ENCODE measurements at regions not wholly inside any gene's neighbourhood (a gene's known extent, or its start where the extent isn't known, plus 50 kb on each side); places are given as distances from the start of the nearest gene placed in this dataset.

DNA sequence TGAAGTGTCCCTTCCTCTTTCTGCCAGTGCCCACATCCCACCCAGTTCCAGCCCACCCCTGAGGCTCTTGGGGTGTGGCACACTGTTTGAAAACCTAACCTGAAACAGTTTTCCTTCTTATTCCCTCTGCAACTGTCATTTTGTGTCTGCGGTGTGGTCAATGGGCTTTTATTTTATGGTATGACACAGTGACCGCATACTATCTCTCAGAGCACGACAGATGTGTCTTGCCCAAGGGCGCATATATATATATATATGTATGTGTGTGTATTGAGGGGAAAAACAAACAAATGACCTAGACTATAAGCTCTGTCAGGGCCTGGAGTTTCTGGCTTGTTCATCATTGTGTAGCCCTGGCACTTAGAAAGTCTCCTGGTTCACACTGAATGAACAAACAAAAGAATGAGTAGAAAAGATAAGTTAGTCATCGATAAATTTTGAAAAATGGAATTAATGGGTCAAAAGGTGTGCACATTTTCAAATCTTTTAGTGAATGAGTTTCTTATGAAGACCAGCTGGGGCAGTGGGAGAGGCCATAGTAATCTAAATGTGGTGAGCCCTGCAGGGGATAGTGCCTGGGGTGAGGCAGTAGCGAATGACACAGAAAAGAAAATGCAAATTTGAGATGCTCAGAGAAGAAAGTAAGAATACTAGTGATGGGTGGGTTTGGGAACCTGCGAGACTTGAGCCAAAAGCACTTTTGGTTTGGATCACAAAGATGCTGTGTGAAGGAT lies 198.4 kb downstream of the SNX10 start:
- peak in 1 of 2 experiments; percentile 3 for DNase-seq

DNA sequence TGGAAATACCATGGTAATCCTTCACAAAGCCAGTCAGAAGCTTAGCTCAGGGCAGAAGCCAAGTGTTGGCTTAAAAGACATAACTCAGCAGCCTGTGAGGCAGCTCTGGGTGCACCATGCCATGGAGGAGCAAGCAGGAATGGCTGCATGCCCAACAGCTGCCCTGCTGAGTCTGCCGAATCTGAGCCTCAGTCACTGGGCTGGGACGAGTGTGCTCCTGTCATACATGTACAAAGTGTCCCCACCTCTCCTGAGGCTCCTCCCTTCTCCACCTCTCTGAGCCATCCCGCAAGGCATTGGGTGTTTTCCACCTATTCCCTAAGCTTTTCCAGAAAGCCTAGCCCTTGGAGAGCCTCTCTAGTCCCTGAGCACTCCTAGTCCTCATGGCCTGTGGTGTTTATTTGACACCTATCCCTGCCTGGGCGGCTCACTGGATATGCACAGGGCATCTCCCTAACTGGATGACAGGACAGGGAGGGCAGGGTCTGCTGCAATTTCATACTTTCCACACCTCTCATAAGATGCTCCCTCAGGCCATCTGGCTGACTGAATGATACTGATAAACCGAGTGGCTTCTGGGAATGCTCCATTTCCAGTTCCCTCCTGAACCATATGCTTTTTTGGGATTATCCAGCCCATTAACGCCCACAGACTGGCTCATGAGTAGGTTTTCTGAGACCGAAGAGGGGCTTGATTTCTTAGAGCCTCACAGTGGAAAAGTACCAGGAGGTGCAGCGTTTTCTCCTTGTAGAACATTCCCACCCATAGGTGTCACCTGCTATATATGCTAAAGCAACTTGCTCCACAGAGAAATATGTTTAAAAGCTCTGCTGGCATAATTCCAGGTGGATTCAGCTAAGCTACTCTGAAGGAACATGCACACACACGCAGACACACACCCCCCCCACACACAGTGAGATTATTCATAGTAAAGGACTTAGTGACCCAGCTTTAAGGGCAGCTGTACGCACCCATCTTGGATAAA lies 199.3 kb downstream of the SNX10 start:
- peak; percentile 97 to 99 for DNase-seq

DNA sequence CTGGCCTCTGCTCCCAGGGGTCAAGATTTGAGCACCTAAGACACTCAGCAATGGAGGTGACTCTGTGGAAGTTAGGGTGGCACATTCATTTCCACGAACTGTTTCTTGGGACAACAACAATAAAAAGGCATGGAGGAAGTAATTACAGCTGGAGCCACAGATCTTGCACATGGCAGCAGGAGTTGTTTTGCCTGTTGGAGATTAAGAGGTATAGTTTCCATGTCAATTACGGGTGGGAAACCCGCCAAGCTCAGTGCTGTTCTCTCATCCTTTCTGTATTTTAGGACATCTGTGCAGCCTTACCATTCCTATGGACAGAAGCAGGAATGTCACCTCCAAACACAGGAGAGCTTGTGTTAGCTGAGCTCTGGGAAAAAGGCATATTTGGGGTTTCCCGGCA lies 201.2 kb downstream of the SNX10 start:
- DNase-seq = peak; percentile 64 to 84

DNA sequence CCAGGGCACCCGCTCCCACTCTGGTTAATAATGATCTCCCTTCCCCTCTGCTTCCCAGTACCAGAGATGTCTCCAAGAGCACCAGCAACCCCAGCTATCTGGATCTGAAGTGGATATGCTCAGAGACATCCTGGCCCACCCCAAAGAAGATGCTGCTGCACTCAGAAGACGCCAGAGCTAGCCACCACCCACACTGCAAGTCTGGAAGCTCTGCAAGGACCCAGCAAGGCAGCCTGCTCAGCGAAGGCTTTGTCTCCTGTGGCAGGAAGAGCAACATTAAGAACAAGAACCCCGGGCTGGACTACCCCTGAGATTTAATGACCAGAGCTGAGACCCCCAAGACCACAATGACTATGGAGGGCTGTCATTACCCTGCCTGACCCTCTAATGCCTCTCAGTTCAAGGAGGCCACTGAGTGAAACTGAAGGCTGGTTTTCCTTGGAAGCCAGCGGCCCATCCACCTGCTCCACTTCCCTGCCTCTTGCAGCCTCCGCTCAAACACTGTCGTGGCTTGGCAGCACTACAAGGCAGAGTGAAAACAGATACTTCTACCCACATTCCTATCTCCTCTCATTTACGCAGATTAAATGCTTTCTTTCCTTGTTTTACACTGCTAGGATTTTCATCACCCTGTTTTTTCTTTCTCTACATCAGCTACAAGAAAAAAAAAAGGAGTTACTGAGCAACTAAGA lies 202.2 kb downstream of the SNX10 start:
- no peak for DNase-seq

DNA sequence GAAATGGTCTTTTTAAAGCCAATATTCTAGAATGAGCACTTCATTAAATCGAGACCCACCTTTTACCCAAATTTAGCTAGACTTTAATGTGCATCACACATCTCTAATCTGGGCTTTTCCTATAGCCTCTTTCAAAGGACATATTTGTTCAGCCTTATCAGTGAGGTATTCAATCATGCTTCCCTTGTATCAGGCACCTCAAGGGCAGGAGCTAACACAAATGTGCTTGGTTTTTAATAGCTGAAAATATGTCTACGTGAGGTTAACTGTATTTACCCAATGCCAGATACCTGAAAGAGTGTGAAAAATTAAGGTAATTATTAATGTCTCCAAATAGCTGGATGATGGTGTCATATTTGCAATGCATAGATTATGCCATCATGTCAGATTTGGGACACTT lies 203.9 kb downstream of the SNX10 start:
- DNase-seq = no peak

DNA sequence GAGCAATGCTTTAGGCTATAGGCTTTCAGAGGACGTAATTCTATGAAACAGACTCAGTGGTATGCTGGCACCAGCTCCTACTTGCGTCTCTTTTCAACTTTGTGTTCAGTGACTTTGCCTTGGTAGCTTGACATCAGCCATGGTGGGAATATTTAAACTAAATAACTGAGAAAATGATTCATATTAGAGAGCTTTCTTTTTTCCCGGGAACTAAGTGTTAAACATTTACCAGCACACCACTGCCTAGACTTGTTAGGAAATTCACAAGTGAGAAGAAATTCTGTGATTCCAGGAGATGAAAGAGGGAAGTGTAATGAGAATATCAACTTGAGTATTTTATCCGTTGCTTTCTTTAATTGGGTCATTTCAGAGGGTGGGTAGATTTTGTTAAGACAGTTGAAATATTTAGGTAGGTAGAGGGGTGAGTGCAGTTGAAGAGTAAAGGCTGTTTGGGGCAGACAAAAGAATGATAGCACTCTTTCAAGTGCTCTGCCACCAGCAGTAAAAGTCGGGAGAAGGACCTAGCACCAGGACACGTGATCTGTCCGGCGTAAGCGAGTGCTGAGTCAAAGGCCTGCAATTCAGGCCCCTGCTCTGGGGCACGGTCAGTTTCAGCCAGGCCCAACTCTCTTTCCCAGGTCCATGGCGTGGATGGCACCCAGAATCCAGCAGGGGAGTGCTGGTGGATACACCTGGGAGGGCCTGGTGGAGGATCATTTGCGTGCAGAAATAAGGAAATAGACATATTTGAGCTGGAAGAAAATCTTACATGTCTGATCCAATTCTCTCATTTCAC lies 206.3 kb downstream of the SNX10 start:
- no peak for DNase-seq

DNA sequence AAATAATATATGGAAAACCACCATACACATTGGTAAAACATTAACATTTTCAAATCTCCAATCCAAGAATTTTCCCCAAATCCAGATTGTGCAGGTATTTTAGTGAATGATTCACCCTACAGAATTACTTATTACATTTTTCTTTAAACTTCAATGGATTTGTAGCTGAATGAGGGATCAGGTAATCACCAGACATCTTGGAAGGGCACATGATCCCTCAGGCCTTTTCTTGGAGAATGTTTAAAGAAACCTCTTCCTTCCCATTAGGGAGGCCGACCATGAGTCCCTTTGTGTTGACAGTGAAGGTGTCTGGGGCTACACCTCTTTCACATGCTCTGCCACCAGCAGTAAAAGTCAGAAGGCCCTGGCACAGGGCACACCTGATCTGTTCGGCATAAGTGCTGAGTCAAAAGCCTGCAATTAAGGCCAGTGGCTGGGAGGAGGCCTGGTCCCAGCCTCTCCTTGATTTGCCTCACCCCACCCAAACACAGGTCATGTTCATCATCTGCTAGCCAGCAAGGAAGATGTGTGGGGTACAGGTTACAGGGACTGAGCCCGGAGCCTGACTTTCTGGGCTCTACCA lies 207.7 kb downstream of the SNX10 start:
- no peak for DNase-seq

DNA sequence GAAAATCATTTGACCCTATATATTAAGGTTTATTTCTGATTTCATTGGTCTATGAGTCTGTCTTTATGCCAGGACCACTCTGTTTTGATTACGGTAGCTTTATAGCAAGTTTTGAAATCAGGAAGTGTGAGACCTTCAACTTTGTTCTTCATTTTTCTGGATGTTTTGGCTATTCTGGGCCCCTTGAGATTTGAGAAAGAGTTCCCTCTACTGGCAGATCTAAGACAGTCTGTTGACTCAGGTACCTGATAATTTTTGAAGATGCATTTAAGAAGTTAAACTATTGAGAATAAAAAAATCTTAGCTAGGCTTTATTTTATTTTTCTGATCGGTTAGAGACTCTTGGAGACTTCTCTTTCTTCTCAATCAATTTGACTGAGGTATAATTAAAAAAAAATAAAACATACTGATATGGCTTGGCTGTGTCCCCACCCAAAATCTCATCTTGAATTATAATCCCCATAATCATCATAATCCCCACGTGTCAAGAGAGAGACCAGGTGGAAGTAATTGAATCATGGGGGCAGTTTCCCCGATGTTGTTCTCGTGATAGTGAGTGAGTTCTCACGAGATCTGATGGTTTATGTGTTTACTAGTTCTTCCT lies 209.2 kb downstream of the SNX10 start:
- DNase-seq = peak; percentile 50 to 53

DNA sequence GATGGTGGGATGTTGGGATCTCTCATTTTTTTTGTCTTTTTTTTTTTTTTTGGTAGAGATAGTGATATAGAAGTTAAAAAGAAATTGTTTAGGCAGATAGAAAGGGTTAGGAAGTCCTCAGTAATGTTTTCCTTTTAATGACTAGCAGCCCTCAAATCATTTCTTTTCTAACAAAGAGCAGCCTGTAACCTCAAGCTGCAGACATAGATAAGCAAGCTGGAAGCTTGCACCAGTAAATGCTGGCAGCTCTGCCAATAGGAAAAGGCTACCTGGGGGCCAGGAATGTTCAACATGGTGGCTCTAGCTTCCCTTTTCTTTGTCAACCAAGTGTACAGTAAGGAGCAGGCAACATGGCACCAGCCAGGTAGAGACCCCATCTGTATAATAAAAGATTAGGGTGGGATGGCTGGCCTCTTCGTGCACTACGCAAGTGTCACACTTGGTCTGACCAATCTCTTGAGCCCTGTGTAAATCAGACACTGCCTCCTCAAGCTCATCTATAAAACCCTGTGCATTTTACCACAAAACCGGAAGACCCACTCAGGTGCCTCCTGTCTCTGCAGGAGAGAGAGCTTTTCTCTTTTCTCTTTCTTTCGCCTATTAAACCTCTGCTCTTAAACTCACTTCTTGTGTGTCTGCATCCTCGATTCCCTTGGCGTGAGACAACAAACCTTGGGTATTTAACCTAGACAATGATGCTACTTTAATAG lies 212.9 kb downstream of the SNX10 start:
- DNase-seq = no peak

DNA sequence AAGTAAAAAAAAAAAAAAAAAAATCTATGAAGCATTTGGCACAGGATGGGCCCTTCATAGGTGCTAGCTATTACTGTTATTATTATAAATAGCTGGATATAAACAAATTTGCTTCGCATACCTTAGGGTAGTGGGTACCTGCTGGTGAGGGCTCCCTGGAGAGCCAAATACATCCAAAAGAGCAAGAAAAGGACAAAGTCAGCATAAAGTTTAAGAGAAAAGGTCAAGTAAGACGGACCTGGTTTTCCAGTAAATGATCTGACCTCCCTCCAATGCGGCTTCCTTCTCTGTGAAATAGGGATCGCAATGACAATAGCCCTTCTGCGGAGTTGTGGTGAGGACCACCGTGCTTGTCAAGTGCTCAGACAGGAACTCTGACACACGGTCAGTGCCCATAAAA lies 214.5 kb downstream of the SNX10 start:
- no peak for DNase-seq

DNA sequence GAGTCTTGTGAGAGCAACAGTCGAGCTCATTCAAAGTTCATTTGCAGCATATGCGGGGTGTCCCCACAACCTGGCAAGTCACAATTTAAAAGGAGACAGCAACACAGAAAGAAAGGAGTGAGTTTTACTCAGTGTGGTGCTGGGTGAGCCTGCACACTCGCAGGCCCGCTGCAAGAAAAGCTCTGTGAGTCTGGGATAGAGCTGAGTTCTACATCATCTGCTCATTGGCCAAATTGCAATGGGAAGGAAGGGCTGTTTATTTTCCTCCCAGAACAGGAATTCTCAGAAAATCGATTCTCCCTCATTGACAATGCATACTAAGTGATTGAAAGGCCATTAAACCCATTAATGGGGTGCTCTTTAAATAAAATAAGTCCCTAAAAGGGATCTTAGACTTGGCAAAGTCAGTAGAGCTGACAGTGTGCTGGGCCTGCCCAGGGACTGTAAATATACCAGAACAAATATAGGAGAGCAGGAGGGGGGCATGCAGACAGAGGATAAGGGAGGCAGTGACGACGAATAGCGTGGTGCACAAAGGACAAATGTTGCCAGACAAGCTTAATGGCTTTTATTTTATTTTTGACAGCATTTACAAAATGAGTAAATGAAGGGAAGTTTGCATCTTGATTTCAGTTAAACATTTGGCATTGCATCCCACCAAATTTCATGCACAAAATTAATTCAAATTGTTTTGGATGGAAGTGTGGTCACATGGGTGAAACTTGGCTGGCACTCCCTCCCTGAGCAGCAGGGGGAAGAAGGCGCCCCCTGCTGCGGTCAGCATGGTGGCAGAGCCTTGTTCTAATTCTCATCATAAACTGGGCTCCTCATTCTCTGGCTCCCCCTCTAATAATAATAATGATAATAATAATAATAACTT lies 215.7 kb downstream of the SNX10 start:
- peak in 1 of 2 experiments; percentile 6 for DNase-seq

DNA sequence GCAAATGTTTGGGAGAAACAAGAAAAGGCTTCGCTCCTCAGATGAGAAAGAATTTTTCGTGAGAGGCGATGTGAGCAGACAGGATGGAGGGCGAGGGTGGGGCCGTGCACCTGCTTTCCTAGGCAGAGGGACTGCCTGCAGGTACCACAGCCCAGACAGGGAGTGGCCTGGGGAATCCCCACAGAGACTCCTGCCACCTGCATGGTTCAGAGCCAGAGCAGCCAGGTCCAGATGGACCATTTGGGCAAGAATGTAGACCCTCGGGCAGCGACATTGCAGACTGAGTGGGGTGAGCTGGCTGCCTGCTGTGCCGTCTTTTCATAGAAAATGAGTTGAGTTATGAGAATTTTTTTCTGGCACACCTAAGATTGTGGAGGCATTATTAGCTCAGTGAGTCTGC lies 216.8 kb downstream of the SNX10 start:
- DNase-seq = no peak

DNA sequence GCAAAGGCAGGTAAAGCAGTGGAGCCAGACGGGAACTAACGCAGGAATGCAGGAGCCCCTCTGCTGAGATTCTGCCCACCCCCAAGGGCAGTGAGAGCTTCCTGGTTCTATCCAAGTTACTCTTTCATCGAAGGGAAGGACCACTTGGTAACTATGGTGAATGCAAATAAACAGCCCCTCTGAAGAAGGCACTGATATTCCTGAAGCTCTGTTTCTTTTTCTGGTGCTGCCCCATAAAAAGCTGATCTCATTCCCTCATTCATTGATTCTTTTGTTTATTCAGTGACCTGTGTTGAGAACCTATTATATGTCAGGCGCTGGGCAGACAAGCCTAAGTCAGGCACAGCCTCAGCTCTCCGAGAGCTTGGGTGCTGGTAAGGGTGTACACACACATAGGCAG lies 217.3 kb downstream of the SNX10 start:
- no peak for DNase-seq

DNA sequence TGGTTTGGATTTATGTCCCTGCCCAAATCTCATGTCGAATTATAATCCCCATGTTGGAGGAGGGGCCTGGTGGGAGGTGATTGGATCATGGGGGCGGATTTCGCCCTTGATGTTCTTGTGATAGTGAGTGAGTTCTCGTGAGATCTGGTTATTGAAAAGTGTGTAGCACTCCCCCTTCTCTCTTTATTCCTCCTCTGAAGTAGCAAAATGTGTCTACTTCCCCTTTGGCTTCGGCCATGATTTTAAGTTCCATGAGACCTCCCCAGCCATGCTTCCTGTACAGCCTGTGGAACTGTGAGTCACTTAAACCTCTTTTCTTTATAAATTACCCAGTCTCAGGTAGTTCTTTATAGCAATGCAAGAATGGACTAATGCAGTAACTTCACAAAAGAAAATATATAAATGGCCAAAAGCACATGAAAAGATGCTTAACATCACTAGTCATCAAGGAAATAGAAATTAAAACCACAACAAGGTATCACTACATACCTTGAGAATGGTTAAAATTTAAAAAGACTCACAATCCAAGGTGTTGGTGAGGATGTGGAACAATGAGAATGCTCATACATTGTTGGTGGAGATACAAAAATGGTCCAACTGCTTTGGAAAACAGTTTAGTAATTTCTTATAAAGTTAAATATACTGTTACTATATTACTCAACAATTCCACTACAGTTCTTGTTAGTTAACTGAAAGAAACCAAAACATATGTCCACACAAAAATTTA lies 218.7 kb downstream of the SNX10 start:
- DNase-seq = no peak

DNA sequence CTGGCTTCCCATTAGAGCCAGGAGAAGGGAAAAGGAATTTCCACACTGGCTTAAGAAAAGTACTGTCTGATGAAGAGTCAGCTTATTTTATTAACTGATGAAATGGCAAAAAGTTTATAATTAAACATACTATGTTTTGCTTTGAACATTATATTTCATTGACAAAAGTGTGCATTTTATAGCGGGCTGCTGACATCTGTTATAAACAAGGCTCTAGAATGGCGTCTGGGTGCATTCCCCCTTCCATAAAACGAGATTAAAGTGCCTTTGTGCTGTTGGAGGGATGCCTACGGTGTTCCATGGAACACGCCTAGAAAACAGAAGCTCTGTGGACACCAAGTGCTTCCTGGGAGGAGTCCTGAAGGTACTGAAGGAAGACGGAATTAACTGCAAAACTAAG lies 220.2 kb downstream of the SNX10 start:
- no peak for DNase-seq

DNA sequence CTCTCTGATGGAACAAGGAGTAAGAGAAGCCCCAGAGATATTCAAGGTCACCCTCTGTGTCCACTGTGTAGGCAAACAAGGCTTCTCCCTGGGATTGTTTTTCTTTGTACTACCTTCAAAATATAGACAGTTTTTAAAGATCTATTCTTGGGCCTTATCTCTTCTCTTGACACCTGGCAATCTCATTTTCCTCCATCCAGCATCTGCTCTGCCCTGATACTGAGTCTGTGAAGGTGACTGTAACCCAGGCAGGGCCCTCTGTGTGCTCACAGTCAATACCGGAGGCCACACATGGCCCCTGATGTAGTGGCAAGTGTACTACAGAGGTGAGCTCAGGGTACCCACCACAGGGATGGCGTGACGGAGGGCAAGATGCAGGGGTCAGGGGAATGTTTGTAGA lies 221.1 kb downstream of the SNX10 start:
- no peak for DNase-seq

DNA sequence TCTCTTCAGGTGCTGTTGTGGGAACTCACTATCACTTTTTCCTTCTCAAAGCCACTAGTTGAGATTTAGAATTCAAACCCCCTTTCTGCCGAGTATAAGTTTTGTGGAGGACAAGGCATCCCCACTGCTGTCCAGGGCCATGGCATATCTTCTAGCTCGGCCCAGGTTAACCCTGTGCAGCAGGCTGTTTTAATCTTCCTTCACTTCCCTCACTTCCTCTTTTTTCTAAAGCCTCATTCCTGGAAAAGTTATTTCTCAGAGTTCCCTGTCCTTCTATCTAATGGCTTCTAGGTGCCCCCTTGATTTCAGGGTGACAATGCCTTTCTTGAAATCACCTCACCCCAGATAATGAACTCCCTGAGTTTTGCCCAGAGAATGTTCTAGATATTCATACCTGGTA lies 222.3 kb downstream of the SNX10 start:
- no peak for DNase-seq

DNA sequence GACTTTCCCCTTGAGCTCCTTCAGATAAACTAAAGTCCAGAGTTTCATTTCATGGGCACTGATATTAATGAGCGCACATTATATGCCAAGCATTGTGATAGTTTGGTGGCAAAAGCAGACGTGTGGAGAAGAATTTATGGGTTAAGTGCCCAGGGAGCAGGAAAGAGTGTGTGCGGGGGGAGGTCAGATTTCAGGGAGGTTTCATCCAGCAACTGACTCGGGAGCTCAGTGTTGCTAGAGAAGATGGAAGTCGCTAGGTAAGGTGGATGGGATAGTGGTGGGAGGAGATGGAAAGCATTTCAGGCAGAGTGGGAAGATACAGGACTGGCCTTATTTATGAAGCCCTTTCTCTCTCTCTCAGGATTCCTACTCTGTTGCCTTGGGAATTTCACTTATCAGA lies 223.0 kb downstream of the SNX10 start:
- no peak for DNase-seq

DNA sequence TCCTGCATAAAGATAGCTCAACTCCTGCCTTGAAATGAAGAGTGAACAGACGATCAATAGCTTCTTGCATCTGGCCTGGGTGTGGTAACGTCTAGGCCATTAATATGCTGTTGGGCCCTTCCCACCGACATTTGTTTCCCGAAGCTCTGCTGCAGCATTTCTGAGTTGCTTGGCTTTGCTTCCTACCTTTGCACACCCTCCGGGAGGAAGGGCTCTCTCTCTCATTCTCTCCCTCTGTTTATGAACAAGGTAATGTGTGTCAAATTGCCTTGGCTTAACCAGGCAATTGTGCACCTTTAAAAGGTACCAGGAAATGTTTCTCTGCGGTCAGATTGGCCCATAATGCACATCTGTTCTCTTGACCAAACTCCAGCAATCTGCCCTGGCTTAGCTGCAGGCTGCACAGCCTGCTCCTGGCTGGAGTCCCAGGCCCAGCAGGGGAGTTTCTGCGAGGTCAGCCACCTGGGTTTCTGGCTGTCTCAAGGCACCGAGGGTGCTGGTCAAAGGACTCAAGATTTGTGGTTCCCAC lies 223.7 kb downstream of the SNX10 start:
- DNase-seq = peak; percentile 14 to 67
